GM23248 (cell line): ENCODE measurements at regions not wholly inside any gene's neighbourhood (a gene's known extent, or its start where the extent isn't known, plus 50 kb on each side); places are given as distances from the start of the nearest gene placed in this dataset.

Experiments used
- EZH2 ChIP-seq: fragments of 200-600 bp; sonication (generic); IDR thresholded peaks from 2 replicates; pipeline ENCODE4 v1.6.1; 2018; ENCODE audit warnings: antibody characterized with exemption, mild to moderate bottlenecking; ENCODE audit not compliant: insufficient read depth, poor library complexity, severe bottlenecking
- EZH2phosphoT487 ChIP-seq: fragments of 200-600 bp; sonication (generic); IDR thresholded peaks from 2 replicates; pipeline ENCODE4 v1.6.1; 2018; ENCODE audit warnings: antibody characterized with exemption, moderate library complexity, mild to moderate bottlenecking, low read depth; ENCODE audit not compliant: insufficient read depth

DNA sequence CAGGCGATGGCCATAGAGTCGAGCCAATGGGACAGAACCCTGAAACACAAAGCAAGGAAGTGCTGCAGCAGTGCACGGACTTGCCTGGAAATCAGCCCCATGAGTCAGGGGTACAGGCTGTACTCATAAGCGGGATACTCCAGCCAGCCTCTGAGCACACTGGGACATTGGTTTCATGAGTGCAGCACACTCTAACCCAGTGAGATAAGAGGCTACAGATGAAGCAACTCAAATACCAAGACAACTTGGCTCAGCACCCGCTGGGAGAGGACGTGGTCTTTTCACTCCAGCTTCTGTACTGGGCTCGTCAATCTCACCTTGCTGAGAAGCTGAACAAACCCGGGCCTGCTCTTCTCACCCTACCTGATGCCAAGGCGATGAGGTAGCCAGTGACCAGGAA, 98.2 kb downstream of the AXIN2 start:
- no peak for TF ChIP-seq EZH2
- TF ChIP-seq EZH2phosphoT487, result no peak
